ENCODE measurements at regions not wholly inside any gene's neighbourhood (a gene's known extent, or its start where the extent isn't known, plus 50 kb on each side); places are given as distances from the start of the nearest gene placed in this dataset.

DNA sequence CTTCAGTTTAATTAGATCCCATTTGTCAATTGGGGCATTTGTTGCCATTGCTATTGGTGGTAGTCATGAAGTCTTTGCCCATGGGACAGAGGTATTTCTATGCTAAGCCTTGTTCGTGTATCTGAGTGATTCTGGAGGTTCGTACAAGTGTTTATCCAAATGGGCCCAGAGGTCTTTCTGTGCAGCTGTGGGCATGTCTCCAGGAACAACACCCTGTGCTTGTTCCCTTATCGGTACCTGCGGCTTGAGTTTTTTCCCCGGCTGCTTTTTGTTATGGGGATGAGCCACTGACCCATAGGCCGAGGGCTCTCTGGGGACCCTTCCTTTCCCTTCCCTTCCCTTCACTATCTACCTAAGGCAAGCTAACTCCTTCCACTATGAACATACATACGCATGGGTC is 81.4 kb upstream of the WDR1 start:
- TF ChIP-seq, protein P1, sequence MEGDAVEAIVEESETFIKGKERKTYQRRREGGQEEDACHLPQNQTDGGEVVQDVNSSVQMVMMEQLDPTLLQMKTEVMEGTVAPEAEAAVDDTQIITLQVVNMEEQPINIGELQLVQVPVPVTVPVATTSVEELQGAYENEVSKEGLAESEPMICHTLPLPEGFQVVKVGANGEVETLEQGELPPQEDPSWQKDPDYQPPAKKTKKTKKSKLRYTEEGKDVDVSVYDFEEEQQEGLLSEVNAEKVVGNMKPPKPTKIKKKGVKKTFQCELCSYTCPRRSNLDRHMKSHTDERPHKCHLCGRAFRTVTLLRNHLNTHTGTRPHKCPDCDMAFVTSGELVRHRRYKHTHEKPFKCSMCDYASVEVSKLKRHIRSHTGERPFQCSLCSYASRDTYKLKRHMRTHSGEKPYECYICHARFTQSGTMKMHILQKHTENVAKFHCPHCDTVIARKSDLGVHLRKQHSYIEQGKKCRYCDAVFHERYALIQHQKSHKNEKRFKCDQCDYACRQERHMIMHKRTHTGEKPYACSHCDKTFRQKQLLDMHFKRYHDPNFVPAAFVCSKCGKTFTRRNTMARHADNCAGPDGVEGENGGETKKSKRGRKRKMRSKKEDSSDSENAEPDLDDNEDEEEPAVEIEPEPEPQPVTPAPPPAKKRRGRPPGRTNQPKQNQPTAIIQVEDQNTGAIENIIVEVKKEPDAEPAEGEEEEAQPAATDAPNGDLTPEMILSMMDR (IDR thresholded peaks at IDR 0.05): no peak
- TF ChIP-seq POLR2A (IDR thresholded peaks at IDR 0.05): no peak
